GM19043 (cell line): ENCODE measurements at regions not wholly inside any gene's neighbourhood (a gene's known extent, or its start where the extent isn't known, plus 50 kb on each side); places are given as distances from the start of the nearest gene placed in this dataset.
"Not testable (repeated sequence)": the region's sequence is repeated elsewhere in the genome, so short reads cannot be mapped to it uniquely, and the experiment has no call there.

ENCODE experiments used
- ATAC-seq: cut with Tn5 transposase; IDR thresholded peaks from one replicate; pipeline ENCODE4 v1.9.1; 2021; ENCODE audit warnings: low read depth; ENCODE audit not compliant: unreplicated experiment

DNA sequence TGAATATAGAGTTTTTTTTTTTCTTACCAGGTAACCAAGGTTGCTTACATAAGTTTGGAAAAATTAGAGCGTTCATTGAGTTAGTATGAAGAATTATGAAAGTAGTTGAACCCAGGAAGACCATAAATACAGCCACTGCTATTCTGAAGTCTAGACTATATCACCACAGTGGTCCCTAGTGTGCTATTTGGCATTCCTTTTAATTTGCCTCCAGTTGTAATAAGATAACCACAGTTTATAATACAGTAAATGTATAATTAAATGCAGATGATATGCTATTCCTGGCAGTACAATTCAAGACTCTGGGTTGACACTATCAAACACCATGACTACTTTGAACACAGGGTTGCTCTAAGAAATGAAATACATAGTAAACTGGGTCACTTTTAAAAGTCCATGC, 270.5 kb downstream of the BRINP2 start:
- no peak for ATAC-seq

- no peak for ATAC-seq
These were observed 270.1 kb downstream of the BRINP2 start for GRCh38 chr1:177440821-177441220.

DNA sequence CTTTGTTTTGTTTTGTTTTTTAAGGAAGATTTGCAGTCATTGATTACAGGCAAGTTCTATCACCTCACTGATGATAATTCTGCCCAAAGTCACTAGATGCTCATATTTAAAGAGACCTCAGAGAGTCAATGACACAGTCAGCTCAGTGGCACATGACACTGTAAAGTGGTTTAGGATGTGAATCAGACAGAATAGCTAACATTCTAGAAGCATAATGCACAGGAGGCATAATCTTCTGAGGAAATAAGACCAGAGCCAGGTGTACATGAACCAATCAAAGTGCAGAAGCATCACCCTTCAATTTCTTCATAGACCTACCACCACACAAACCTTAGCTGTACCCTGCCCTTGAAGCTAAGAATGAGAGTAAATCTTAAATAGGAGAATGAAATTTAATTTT, 268.5 kb downstream of the BRINP2 start:
- no peak for ATAC-seq

GRCh38 chr1:177435364-177435763, 264.6 kb downstream of the BRINP2 start:
- no peak for ATAC-seq

- ATAC-seq = peak; percentile 64
These were observed 262.1 kb downstream of the BRINP2 start for GRCh38 chr1:177432897-177433296.

GRCh38 chr1:177431123-177431522, 260.4 kb downstream of the BRINP2 start:
- no peak for ATAC-seq

DNA sequence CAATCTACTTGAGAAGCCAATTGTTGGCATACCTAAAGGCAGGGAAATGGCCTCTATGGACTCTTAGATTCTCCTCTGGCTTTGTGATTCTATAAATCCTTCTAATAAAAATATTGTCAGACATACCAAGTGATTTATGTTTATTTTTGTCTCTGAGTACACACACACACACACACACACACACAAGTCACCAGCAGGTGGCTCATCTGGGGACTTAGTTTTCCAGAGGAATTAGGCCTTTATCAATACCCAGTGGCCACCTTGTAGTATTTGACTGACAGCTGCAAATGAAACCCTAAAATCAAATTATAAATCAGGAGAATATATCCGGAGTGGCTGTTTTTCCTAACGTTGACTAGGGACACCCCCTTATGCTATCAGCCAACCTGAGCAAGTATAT, 258.5 kb downstream of the BRINP2 start:
- ATAC-seq = no peak

- no peak for ATAC-seq
These were observed 257.1 kb downstream of the BRINP2 start for GRCh38 chr1:177427811-177428210.

- ATAC-seq = no peak
These were observed 255.7 kb downstream of the BRINP2 start for GRCh38 chr1:177426497-177426896.

- ATAC-seq = no peak
These were observed 254.4 kb downstream of the BRINP2 start for GRCh38 chr1:177425199-177425598.

DNA sequence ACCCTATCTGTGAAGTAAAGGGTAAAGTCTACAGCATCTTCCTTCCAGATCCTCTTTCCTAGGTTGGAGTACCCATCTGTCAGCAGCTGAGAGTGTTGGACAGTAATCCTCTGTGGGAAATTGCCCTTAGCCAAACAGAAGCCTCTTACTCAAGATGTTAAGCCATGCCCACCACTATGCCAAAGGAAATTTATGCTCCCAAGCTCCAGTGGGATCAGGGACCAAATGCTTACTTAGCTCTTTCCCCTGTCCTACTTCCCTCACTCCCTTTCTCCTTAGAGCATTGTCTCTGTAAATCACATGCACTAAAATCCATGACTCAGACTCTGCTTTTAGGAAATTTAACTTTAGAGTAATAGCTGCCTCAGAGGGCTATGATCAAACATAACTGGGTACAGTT, 254.0 kb downstream of the BRINP2 start:
- no peak for ATAC-seq

GRCh38 chr1:177423090-177423489, 252.3 kb downstream of the BRINP2 start:
- ATAC-seq = no peak

DNA sequence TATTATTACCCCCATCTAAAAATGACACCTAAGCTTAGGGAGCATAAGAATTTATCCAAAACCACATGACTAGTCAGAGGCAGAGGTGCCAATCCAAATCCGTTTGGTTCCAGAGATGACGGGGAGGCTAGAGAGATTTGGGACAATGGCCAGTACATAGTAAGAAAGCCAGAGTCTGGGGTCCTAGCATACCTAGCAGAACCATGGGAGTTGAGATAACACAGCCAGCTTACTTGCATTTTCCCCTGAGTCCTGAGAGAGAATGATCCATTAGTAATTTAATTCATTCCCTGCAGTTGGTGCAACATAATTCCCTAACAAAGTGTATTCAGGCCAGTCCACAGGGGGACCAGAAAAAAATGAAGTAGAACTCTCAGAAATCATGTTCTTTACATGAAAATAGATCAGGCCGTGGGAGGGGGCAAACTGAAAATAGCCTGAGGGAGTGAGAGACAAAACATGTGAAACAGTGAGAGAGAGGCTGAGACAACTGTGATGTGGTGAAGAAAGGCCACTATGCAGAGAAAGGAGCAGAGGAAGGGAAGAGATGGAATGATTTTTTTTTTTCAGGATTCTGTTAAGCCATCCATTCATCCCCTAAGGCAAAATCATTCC, 243.3 kb downstream of the BRINP2 start:
- no peak for ATAC-seq

DNA sequence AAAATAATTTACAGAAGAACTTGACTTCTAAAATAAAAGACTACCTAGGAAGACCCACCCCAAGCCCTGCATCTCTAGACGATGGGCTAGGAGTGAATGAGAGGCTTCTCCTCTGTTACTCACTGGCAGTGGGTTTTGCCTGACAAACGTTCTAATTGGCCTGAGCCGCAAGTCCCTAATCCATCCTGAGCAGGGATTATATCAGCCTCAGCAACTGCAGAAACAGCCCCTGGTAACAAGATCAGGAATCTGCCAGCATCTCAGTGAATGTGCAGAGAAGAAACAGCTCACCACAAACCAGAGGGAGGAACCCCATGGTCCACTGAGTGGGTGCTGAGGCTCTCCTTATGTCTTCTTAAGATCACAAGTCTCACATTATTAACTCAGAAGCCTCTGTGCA, 240.6 kb downstream of the BRINP2 start:
- no peak for ATAC-seq

GRCh38 chr1:177410179-177410766, 239.5 kb downstream of the BRINP2 start:
- no peak for ATAC-seq

DNA sequence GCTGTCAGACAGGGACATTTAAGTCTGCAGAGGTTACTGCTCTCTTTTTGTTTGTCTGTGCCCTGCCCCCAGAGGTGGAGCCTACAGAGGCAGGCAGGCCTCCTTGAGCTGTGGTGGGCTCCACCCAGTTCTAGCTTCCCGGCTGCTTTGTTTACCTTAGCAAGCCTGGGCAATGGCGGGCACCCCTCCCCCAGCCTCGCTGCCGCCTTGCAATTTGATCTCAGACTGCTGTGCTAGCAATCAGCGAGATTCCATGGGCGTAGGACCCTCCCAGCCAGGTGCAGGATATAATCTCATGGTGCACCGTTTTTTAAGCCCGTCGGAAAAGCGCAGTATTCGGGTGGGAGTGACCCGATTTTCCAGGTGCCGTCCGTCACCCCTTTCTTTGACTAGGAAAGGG, 235.6 kb downstream of the BRINP2 start:
- ATAC-seq = not testable (repeated sequence)

DNA sequence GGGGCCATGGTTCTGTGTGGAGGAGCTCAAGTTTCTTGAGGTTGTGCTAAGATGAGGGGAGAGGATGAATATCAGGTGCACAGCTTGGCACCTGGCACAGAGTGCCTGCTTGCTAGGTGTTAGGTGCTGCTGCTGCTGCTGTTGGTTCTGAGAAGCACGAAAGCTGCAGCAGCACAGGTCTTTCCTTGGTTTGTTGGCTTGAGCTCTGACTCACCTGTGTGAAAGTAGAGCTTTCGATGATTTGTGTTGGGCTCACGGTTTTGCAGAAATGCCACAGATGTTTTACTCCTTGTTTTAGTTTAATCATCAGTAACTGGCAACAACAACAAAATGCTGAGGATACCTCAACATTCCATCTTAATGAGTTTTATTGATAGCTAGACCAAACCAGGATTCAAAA, 221.6 kb downstream of the BRINP2 start:
- ATAC-seq = no peak

GRCh38 chr1:177385760-177386698, 215.3 kb downstream of the BRINP2 start:
- ATAC-seq = no peak

- no peak for ATAC-seq
These were observed 213.7 kb downstream of the BRINP2 start for GRCh38 chr1:177384461-177384860.

GRCh38 chr1:177383715-177384114, 213.0 kb downstream of the BRINP2 start:
- ATAC-seq = no peak

DNA sequence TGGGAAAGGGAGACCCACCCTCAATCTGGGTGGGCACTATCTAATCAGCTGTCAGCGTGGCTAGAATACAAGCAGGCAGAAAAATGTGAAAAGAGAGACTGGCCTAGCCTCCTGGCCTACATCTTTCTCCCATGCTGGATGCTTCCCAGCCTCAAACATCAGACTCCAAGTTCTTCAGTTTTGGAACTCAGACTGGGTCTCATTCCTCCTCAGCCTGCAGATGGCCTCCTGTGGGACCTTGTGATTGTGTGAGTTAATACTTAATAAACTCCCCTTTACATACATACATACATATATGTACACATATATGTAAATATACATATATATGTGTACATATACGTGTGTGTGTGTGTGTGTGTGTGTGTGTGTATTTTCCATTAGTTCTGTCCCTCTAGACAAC, 207.1 kb downstream of the BRINP2 start:
- ATAC-seq = no peak

DNA sequence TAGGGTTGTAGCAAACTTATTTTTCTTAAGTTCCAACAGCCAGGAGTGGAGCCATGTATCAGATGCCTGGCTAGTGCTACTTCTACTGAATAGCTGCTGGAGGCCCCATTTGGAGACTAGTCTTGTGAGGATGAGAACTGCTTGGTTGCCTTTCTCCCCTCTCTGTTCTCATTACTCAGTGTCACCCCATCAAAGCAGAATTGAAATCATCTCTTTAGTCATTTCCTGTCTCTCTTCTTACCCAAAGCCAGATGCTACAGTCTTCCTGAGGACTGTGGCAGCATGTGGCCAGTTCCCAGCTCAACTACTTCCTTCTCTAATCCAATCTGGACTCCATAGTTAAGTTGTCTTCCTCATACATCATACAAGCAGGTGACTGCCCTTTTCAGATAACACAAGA, 197.5 kb downstream of the BRINP2 start:
- ATAC-seq = no peak
